ENCODE measurements at regions not wholly inside any gene's neighbourhood (a gene's known extent, or its start where the extent isn't known, plus 50 kb on each side); places are given as distances from the start of the nearest gene placed in this dataset.
"Not testable (repeated sequence)": the region's sequence is repeated elsewhere in the genome, so short reads cannot be mapped to it uniquely, and the experiment has no call there.

GRCh38 chr18:28425886-28426285 lies 249.0 kb upstream of the CDH2 start:
- POLR2A ChIA-PET: no interaction called here
- CTCF ChIA-PET: no interaction called here
- no peak overlapping the region for H3K4me3 Mint-ChIP-seq
- no peak overlapping the region for H3K27ac Mint-ChIP-seq
- ATAC-seq (ENCODE audit: low read depth) (no peak), DNase-seq (no peak)
- no peaks in the 10 kb centered on the region for H3K36me3 Mint-ChIP-seq (ENCODE audit: low read depth)
- H3K27me3 Mint-ChIP-seq: no peaks in the 10 kb centered on the region
- intact Hi-C loops (cut with micrococcal nuclease): no loop called here
- no peaks in the 10 kb centered on the region for H3K4me1 Mint-ChIP-seq
- no peak for TF ChIP-seq CTCF (IDR thresholded peaks at IDR 0.05)
- peaks cover 17% of the 10 kb centered on the region for H3K9me3 Mint-ChIP-seq

- intact Hi-C loops (cut with micrococcal nuclease): no loop called here
- no peak for ATAC-seq (ENCODE audit: low read depth)
- no peaks in the 10 kb centered on the region for H3K36me3 Mint-ChIP-seq (ENCODE audit: low read depth)
- H3K4me1 Mint-ChIP-seq: no peaks in the 10 kb centered on the region
- POLR2A ChIA-PET: no interaction called here
- peaks cover 16% of the 10 kb centered on the region for H3K9me3 Mint-ChIP-seq
- no peaks in the 10 kb centered on the region for H3K27me3 Mint-ChIP-seq
- DNase-seq: no peak
- CTCF ChIA-PET: no interaction called here
- no peak for TF ChIP-seq CTCF (IDR thresholded peaks at IDR 0.05)
- H3K4me3 Mint-ChIP-seq: no peak overlapping the region
- no peak overlapping the region for H3K27ac Mint-ChIP-seq
Measured at GRCh38 chr18:28422577-28422976, 245.6 kb upstream of the CDH2 start.

GRCh38 chr18:28421950-28422349 lies 245.0 kb upstream of the CDH2 start:
- intact Hi-C loops (cut with micrococcal nuclease); CTCF ChIA-PET; H3K27ac Mint-ChIP-seq; POLR2A ChIA-PET; H3K36me3 Mint-ChIP-seq (ENCODE audit: low read depth); H3K4me1 Mint-ChIP-seq; ATAC-seq (ENCODE audit: low read depth); H3K4me3 Mint-ChIP-seq; DNase-seq; H3K27me3 Mint-ChIP-seq: not testable (repeated sequence)
- peaks cover 14% of the 10 kb centered on the region for H3K9me3 Mint-ChIP-seq

- CTCF ChIA-PET: no interaction called here
- TF ChIP-seq CTCF (IDR thresholded peaks at IDR 0.05): no peak
- Mint-ChIP-seq H3K4me1 (no peaks in the 10 kb centered on the region), H3K27me3 (no peaks in the 10 kb centered on the region), H3K27ac (no peak overlapping the region), H3K36me3 (ENCODE audit: low read depth) (no peaks in the 10 kb centered on the region), H3K4me3 (no peak overlapping the region), H3K9me3 (peaks cover 8% of the 10 kb centered on the region)
- DNase-seq (no peak), ATAC-seq (ENCODE audit: low read depth) (no peak)
- POLR2A ChIA-PET: no interaction called here
- intact Hi-C loops (cut with micrococcal nuclease): no loop called here
Measured at GRCh38 chr18:28412521-28412920, 235.6 kb upstream of the CDH2 start.

- no peak overlapping the region for H3K4me3 Mint-ChIP-seq
- no peak for TF ChIP-seq CTCF (IDR thresholded peaks at IDR 0.05)
- H3K4me1 Mint-ChIP-seq: no peaks in the 10 kb centered on the region
- no peaks in the 10 kb centered on the region for H3K36me3 Mint-ChIP-seq (ENCODE audit: low read depth)
- peaks cover 8% of the 10 kb centered on the region for H3K9me3 Mint-ChIP-seq
- DNase-seq (no peak), ATAC-seq (ENCODE audit: low read depth) (no peak)
- no peaks in the 10 kb centered on the region for H3K27me3 Mint-ChIP-seq
- ChIA-PET POLR2A (no interaction called here), CTCF (no interaction called here)
- intact Hi-C loops (cut with micrococcal nuclease): no loop called here
- no peak overlapping the region for H3K27ac Mint-ChIP-seq
Measured at GRCh38 chr18:28411806-28412205, 234.9 kb upstream of the CDH2 start.

GRCh38 chr18:28409811-28410210 lies 232.9 kb upstream of the CDH2 start:
- ATAC-seq (ENCODE audit: low read depth): no peak
- CTCF ChIA-PET: no interaction called here

More at GRCh38 chr18:28409811-28410210, 232.9 kb upstream of the CDH2 start:
- Mint-ChIP-seq H3K36me3 (ENCODE audit: low read depth) (no peaks in the 10 kb centered on the region), H3K4me3 (no peak overlapping the region), H3K9me3 (peaks cover 8% of the 10 kb centered on the region), H3K4me1 (no peaks in the 10 kb centered on the region), H3K27ac (no peak overlapping the region), H3K27me3 (no peaks in the 10 kb centered on the region)
- POLR2A ChIA-PET: no interaction called here
- no peak for TF ChIP-seq CTCF (IDR thresholded peaks at IDR 0.05)
- intact Hi-C loops (cut with micrococcal nuclease): no loop called here
- no peak for DNase-seq
